ENCODE measurements at regions not wholly inside any gene's neighbourhood (a gene's known extent, or its start where the extent isn't known, plus 50 kb on each side); places are given as distances from the start of the nearest gene placed in this dataset.
"Not testable (repeated sequence)": the region's sequence is repeated elsewhere in the genome, so short reads cannot be mapped to it uniquely, and the experiment has no call there.

- no peak for DNase-seq (ENCODE audit: low read depth)
- no peak overlapping the region for H3K4me3 ChIP-seq (ENCODE audit: low read depth, low read length)
- no peak for TF ChIP-seq CTCF (IDR thresholded peaks at IDR 0.05; ENCODE audit: low read depth, low read length, missing control alignments)
Measured at GRCh38 chr4:138867404-138867803, 148.2 kb upstream of the NOCT start.

GRCh38 chr4:138866314-138866713 is 149.3 kb upstream of the NOCT start:
- DNase-seq (ENCODE audit: low read depth), result no peak
- no peak overlapping the region for H3K4me3 ChIP-seq (ENCODE audit: low read depth, low read length)
- TF ChIP-seq CTCF (IDR thresholded peaks at IDR 0.05; ENCODE audit: low read depth, low read length, missing control alignments), result no peak

DNA sequence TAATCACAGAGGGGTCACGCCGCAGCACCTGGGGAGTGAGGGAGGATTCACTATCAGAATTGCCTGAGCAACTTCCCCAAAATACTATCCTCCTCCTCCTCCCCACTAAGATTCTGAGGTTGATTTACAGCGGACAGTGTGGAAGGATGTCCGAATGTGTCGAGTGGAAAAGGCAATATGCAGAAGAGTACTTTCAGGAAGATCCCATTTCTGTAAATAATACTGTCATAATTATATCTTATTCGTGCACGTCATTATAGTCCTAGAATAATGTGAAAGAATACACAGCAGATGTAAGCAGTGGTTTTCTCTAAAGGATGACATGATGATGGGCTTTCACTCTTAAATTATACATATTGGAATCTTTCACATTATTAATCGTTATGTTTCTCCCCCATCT is 149.8 kb upstream of the NOCT start:
- TF ChIP-seq CTCF (IDR thresholded peaks at IDR 0.05; ENCODE audit: low read depth, low read length, missing control alignments), result no peak
- DNase-seq (ENCODE audit: low read depth), result no peak
- no peak overlapping the region for H3K4me3 ChIP-seq (ENCODE audit: low read depth, low read length)

GRCh38 chr4:138864961-138865720 is 150.4 kb upstream of the NOCT start:
- no peak for TF ChIP-seq CTCF (IDR thresholded peaks at IDR 0.05; ENCODE audit: low read depth, low read length, missing control alignments)
- H3K4me3 ChIP-seq (ENCODE audit: low read depth, low read length), result no peak overlapping the region
- DNase-seq (ENCODE audit: low read depth), result no peak

DNA sequence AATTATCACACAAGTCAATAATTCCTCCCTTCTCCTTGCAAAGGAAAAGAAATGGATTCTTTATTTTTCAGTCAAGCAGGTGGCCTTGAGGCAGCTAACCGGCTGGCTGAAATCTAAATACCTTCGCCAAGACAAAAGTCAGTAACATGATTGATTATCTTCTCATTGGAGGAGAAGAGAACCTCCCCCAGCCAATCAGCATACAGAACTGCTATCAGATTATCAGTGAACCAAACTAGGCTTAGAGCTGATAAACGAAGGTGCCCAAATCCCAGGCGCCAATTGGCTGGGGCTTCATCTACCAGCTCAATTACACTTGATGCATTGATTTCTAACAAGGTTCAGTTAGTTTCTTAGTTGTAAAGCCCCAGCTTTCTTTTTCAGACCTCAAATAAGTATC is 152.4 kb upstream of the NOCT start:
- DNase-seq (ENCODE audit: low read depth), result no peak
- no peak for TF ChIP-seq CTCF (IDR thresholded peaks at IDR 0.05; ENCODE audit: low read depth, low read length, missing control alignments)
- H3K4me3 ChIP-seq (ENCODE audit: low read depth, low read length), result no peak overlapping the region

DNA sequence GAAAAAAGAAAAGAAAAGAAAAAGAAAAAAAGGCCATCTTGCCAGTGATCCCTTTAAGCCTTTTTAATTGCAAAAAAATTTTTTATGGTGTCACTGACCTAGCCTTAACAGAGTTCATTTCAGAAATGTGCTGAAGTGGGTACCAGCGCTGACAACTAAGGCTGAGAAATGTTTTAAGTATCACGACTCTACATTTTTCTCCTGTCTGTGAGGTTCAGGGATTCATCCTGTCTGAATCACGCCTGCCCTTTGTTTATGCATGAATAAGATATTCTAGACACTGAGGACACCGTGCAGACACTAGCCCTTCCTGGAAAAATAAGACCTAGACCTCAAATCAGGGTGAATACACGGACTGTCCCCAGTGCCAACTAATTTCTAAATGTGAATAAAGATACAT is 154.4 kb upstream of the NOCT start:
- H3K4me3 ChIP-seq (ENCODE audit: low read depth, low read length), result no peak overlapping the region
- no peak for TF ChIP-seq CTCF (IDR thresholded peaks at IDR 0.05; ENCODE audit: low read depth, low read length, missing control alignments)
- no peak for DNase-seq (ENCODE audit: low read depth)

DNA sequence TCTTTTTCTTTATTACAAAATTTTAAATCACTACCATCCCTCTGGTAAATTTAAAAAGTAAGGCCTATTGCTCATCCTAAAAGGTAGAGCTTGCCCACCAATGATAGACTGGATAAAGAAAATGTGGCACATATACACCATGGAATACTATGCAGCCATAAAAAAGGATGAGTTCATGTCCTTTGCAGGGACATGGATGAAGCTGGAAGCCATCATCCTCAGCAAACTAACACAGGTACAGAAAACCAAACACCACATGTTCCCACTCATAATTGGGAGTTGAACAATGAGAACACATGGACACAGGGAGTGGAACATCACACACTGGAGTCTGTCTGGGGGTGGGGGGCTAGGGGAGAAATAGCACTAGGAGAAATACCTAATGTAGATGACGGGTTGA is 155.2 kb upstream of the NOCT start:
- H3K4me3 ChIP-seq (ENCODE audit: low read depth, low read length); DNase-seq (ENCODE audit: low read depth): not testable (repeated sequence)

Measured in GM12864 (cell line).